GM19099 (cell line): ENCODE measurements at regions not wholly inside any gene's neighbourhood (a gene's known extent, or its start where the extent isn't known, plus 50 kb on each side); places are given as distances from the start of the nearest gene placed in this dataset.

Source experiments
- POLR2A ChIP-seq: IDR thresholded peaks from 3 replicates; pipeline ENCODE4 v1.6.1; 2011; ENCODE audit warnings: low read depth; ENCODE audit not compliant: insufficient read length; ENCODE audit errors: extremely low read depth

DNA sequence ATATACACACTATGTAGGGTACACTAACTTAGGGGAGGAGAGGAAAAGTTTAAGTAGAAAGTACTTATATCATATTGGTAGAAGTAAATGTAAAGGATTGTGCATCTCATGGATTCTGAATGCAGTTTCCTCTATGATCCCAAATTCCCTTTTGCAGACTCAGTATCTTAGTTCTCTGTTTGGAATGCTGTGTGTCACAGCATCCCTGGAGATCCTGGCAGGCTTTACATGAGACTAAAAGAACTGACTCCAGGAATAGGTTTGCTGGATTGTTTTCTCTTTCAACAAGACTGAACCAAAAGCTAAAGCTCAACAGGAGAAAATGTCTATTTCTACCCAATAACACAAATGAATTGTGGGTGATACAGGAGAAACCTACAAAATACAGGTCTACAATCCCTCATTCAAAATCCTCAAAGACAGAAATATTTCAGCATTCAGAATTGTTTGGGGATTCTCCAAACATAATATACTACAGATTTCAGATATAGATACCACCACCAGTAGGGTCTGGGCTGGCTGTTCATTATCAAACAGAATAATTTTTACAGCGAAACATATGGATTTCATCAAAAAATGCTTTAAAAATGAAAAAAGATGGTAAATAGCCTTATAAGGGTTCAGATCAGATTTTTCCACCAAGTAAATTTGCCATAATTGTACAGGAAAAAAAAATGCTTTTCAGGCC lies 324.7 kb upstream of the GRAMD2B start:
- no peak for TF ChIP-seq POLR2A

DNA sequence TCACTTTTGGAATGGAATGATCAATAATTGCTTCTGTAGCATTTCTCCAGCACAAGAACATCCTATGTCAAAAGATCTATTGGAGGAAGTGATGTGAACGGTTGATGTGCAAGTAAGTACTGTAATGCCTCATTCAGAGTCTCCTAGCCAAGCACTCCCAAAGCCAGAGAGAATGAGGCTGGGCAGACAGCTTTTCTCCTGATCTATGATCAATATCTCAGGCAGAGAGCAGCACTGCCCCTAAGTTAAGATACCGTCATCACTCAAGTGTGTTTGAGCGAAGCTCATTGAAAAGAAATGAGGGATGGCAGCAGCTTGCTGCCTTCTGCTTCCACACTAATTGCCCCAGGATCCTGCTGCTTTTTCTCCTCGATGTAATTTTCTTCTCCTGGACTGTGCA lies 324.1 kb upstream of the GRAMD2B start:
- no peak for TF ChIP-seq POLR2A

DNA sequence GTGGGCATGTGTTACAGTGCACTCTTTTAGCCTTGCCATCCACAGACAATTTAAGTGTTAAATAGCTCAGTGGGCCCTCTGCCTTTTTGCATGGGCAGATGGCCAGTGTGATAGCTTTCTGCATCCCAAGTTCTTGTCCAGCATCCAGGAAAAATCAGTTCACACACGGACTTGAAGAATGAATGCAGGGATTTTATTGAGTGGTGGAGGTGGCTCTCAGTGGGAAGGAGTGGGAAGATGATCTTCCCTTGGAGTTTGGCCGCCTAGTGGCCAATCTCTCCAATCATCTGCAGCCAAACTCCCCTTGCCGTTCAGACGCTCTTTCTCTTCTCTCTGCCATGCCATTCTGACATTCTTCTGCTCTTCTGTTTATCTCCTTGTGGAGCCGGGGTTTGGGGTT lies 322.4 kb upstream of the GRAMD2B start:
- no peak for TF ChIP-seq POLR2A

DNA sequence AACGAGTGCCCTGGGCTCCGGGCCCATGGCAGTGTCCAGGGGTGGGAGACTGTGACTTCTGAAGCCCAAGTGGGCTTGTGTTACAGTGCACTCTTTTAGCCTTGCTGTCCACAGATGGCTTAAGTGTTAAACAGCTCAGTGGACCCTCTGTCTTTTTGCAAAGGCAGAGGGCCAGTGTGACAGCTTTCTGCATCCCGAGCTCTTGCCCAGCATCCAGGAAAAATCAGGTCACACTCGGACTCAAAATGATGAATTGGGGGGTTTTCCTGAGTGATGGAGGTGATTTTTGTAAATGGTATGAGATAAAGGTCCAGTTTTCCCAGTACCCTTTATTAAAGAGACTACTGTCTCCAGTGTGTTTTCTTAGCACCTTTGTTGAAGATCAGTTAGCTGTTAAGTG lies 321.3 kb upstream of the GRAMD2B start:
- no peak for TF ChIP-seq POLR2A

DNA sequence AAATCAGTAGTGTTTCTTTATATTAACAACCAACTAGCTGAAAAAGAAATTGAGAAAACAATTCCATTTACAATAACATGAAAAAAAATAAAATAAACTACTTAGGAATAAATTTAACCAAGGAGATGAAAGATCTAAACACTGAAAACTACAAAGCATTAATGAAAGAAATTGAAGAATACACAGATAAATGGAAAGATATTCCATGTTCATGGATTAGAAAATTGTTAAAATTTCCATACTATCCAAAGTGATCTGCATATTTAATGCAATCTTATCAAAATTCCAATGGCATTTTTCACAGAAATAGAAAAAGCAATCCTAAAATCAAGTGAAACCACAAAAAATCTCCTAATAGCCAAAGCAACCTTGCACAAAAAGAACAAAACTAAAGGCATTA lies 320.2 kb upstream of the GRAMD2B start:
- TF ChIP-seq POLR2A, result no peak

DNA sequence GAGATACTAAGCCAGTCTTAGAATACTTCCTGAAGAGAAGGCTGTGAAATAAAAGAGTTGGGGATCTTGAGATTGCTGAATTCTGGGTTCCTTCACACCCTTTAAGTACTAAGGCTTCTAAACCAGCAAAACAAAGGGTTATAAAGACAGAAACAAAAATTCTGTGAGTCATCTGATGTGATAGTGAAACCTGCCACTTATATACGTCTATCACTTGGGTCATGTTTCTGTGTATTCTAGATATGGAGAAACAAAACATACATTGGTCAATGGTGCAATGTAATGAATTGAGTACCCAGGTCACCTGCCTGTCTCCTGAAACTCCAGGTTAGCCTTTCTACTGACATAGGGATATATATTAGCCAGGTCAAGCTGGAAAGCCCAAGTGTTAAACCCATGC lies 319.3 kb upstream of the GRAMD2B start:
- no peak for TF ChIP-seq POLR2A

DNA sequence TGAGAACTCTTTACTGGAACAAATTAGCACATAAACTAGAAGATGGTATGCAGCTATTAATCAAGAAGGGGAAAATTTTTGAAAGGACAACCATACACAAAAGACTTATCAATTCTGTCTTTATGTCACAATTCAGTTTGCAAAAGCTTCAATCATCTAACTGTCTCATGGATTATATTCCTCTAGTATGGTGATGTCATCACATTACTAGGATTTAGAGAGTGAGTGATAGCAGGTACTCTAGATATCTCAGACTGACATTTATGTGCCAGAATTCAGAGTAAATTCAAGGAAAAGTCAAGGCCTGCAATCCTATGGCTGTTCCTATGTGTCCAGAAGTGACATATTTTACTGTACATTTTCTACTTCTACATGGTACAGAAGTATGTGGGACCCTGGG lies 318.9 kb upstream of the GRAMD2B start:
- TF ChIP-seq POLR2A, result no peak

DNA sequence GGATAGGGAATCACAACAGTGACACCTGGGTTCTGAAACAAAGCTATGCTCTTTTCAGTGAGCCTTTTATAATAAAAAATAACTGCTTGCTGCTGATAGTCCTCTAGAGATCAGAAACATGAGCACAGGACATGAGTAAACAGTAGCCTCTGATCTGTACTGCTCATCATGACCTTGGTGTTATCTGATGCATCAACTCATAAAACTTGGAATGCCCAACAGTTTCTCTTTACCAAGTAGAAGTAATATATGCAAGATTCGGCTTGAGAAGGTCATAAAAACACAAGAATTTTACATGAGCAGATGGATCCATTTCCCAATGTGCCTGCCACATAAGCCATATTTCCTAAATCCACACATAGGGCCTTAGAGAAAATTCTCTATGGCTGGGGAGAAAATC lies 318.3 kb upstream of the GRAMD2B start:
- TF ChIP-seq POLR2A, result no peak

DNA sequence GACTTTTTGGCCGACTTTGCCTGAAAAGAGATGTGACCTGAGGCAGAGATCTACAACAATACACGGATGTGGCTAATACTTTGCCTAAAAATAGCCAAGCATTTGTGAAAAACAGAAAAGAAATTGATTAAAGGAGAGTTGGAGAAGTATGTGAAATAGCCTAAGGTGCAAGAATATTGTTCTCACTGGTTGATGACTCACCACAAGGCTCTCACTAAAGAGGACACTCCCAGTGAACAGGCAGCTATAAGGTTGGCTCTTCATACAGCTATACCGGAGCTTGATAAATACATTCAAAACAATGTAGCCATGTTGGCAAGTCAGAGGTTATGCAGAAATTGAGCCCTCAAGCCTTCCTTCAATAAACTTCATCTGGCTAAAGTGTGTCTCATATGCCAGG lies 317.2 kb upstream of the GRAMD2B start:
- TF ChIP-seq POLR2A, result no peak

DNA sequence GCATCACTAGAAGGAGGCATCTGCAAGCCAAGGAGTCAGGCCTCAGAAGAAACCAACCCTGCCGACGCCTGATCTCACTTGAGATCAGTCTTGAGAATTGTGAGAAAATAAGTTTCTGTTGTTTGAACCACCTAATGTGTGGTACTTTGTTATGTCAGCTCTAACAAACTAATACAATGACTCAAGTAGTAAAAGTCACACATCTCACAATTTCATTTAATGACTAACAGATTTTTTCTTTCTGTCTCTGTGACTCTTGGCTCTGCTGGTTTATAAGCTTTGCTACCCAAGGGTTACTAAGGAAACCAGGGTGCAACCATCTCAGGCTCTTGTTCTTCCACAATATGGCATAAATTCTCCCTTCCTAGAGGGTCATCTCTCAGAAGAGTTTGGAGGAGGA lies 315.8 kb upstream of the GRAMD2B start:
- TF ChIP-seq POLR2A, result no peak

DNA sequence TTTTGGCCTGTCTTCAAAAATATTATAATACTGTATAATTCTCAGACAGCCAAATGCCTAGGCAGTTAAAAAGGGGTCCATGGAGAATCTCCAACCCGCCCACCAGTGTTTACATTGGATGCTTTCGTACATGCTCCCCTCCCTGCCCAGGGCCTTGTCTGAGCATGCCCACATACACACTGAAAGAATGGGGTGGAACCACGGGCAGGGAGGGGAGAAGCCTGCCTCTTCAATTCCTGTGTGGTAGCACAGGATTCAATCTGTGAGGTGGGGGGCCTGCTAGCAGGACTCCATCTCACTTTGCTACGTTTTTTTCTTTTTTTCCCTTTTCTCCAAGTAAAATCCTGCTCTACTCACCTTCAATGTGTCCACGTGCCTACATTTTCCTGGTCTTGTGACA lies 314.7 kb upstream of the GRAMD2B start:
- TF ChIP-seq POLR2A, result no peak

DNA sequence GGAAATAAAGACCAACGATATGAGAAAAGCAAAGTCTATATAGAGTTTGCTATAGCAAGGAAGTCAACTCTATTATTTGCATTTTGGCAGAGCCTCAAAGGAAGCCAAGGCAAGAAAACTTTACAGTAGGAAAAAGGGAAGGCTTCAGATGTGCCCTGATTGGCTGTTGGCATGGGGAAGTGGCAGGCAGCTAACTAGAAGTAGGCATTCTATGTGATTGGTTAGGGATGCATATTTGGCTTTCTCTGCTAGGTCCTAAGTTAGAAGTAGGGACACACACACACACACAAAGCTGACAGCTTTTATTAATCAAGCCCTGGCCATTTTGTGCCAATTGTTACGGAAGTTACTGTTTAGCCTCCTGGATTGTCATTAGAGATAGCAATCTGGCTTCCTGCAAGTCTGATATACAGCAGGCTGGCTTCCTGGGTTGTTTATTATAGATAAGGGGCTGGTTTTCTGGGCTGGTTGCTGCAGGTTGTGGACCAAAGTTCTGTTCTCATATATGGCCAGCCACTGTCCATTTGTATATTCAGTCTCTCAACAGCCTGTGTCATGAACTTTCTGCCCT lies 308.1 kb upstream of the GRAMD2B start:
- TF ChIP-seq POLR2A, result no peak

DNA sequence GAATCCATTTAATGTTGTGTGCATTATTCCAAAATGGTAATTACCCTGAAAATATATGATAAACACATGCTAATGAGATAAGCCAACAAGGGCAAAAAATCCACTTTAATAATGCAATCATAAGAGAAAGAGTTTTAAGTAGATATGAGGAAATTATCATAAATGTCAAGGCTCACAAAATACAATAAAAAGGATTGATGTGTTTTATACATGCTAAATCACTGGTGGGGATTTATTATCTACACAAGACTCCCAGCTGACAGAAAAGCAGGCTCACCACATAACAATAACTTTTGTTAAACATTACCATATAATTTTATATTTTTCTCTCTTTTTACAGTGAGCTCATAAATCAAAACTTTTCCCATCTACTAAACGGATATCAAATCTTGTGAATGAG lies 306.2 kb upstream of the GRAMD2B start:
- TF ChIP-seq POLR2A, result no peak

DNA sequence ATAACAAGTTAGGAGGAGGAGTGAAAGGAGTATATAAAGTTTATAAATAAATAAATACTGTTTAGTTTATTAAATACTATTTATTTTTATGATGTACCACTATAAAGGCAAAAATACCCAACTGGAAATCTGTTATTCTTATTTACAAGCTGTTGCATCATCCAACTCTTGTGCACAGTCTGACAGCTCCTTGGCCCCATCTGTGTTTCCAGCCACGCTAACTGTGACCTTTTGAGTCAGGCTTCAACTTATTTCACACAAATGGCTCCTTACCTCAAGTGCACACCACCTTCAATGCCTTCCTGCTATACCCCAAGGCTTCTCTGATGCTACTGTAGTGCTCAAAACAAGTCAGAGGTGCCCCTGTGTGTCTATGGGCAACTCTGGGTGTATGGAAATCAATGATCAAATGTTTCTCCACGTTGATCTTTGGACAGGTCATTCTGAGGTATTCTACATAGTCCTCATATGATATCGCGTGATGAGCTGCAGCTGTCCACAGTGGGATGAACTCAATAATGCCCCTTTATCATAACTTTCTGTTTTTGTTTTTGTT lies 303.2 kb upstream of the GRAMD2B start:
- TF ChIP-seq POLR2A, result no peak

DNA sequence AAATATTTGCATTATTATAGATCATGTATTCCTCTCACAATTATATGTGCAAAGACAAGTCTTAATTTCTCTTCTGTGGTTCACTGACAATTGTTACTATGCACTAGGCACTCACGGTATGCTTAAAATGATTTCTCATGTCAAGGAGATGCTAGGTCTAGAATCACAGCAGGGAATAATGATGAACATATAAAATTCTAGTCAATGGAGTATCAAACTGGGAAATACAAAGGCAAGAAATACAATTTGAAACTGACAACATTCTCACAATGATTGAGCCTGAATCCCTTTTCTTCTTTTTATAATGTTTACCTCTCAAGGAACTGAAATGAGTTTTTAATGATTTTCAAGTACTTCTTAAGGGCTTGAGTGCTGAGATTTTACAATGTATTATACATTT lies 302.3 kb upstream of the GRAMD2B start:
- no peak for TF ChIP-seq POLR2A

DNA sequence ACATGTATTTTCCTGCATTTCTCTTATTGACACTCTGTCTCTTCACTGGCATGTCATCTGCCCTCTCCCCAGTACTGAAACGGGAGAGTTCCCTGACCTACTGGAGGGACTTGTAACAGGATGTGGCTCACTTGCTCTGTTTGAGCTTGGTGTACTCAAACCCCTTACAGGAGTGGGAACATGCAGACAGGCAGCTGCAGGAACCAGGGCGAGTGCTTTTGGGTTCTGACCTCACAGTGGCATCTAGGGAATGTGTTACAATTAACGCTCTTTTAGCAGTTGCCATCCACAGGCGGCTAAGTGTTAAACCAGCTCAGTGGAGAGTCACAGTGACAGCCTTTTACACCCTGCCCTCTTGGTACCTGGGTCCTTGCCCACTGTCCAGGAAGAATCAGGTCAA lies 300.3 kb upstream of the GRAMD2B start:
- TF ChIP-seq POLR2A, result no peak
